ENCODE measurements at regions not wholly inside any gene's neighbourhood (a gene's known extent, or its start where the extent isn't known, plus 50 kb on each side); places are given as distances from the start of the nearest gene placed in this dataset.
A peak's percentile ranks its signal among the peaks of the same experiment; 100 is the strongest.

DNA sequence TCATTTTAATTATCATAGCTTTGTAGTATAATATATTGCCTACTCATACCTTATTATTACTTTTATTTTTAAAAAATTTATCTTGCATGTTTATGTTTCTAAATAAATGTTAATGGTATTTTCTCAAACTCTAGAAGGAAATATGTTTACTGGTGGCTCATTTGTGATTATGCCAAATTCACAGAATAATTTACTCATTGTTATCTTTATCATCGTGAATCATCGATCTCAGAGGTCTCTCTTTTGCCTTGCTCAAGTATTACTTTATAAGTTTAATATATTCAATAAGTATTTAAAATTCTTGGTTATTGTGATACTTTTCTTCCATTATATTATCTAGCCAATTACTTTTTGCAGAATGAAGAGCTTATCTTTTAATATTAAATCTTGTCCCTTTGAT, 836.7 kb upstream of the ADAMTS5 start:
- no peaks in the 10 kb centered on the region for H3K79me2 ChIP-seq (ENCODE audit: control insufficient read depth, low read length)
- no peaks in the 10 kb centered on the region for H4K20me1 ChIP-seq (ENCODE audit: control insufficient read depth, insufficient read depth, low read depth, low read length)
- H3K36me3 ChIP-seq (ENCODE audit: control insufficient read depth, low read length): no peaks in the 10 kb centered on the region
- no peaks in the 10 kb centered on the region for H3F3A ChIP-seq (ENCODE audit: control insufficient read depth, insufficient read depth)
- no peaks in the 10 kb centered on the region for H3K9me3 ChIP-seq (ENCODE audit: control insufficient read depth, insufficient read depth, low read length)
- H3K27ac ChIP-seq (ENCODE audit: low read depth, low read length): no peak overlapping the region
- no peak overlapping the region for H3K4me2 ChIP-seq (ENCODE audit: low read length)
- no peak overlapping the region for H3K4me3 ChIP-seq (ENCODE audit: low read length)
- H3K9me2 ChIP-seq (replicated peaks; ENCODE audit: control insufficient read depth, low read length): no peaks in the 10 kb centered on the region
- TF ChIP-seq EZH2phosphoT487 (IDR thresholded peaks at IDR 0.05; ENCODE audit: borderline replicate concordance, low read length): no peak
- TF ChIP-seq, protein P1, sequence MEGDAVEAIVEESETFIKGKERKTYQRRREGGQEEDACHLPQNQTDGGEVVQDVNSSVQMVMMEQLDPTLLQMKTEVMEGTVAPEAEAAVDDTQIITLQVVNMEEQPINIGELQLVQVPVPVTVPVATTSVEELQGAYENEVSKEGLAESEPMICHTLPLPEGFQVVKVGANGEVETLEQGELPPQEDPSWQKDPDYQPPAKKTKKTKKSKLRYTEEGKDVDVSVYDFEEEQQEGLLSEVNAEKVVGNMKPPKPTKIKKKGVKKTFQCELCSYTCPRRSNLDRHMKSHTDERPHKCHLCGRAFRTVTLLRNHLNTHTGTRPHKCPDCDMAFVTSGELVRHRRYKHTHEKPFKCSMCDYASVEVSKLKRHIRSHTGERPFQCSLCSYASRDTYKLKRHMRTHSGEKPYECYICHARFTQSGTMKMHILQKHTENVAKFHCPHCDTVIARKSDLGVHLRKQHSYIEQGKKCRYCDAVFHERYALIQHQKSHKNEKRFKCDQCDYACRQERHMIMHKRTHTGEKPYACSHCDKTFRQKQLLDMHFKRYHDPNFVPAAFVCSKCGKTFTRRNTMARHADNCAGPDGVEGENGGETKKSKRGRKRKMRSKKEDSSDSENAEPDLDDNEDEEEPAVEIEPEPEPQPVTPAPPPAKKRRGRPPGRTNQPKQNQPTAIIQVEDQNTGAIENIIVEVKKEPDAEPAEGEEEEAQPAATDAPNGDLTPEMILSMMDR (IDR thresholded peaks at IDR 0.05; ENCODE audit: low read depth, low read length, poor library complexity, severe bottlenecking): no peak
- no peaks in the 10 kb centered on the region for H3K27me3 ChIP-seq (ENCODE audit: control insufficient read depth, low read length)
- no peaks in the 10 kb centered on the region for H3K4me1 ChIP-seq (ENCODE audit: control insufficient read depth, low read length)

DNA sequence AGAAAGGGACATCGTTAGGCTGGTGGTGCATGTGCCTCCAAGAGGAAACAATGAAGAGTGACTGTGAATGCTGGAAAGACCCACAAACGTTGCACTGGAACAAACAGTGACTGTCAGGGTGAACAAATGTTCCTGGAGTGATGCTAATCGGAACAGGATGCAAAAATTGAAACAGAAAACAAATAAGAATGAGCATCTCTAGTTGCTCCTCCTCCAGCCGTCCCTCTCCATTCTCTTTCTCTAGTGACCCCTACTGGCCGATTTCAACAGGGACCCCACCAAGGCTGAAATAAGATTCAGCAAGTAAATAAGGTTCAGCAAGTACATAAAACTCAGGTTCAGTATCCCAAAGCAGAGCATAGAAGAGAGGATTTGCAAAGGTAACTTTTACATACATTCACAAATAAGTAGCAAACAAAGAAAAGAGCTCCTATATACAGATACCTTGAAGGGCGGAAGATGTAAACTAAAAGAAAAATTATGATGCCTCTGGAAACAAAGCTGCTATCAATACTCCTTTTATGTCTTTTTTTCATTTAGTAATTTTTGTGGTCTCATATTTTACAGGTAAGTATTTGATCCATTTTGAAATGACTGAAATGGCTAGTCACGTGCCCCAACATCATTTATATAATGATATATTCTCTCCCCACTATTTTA, 836.1 kb upstream of the ADAMTS5 start:
- no peaks in the 10 kb centered on the region for H3K9me3 ChIP-seq (ENCODE audit: control insufficient read depth, insufficient read depth, low read length)
- no peaks in the 10 kb centered on the region for H3K79me2 ChIP-seq (ENCODE audit: control insufficient read depth, low read length)
- no peak overlapping the region for H3K27ac ChIP-seq (ENCODE audit: low read depth, low read length)
- TF ChIP-seq EZH2phosphoT487 (IDR thresholded peaks at IDR 0.05; ENCODE audit: borderline replicate concordance, low read length): no peak
- TF ChIP-seq, protein P1 (IDR thresholded peaks at IDR 0.05; ENCODE audit: low read depth, low read length, poor library complexity, severe bottlenecking): peak; percentile 68
- no peaks in the 10 kb centered on the region for H3K9me2 ChIP-seq (replicated peaks; ENCODE audit: control insufficient read depth, low read length)
- H3K36me3 ChIP-seq (ENCODE audit: control insufficient read depth, low read length): no peaks in the 10 kb centered on the region
- no peak overlapping the region for H3K4me3 ChIP-seq (ENCODE audit: low read length)
- H3K27me3 ChIP-seq (ENCODE audit: control insufficient read depth, low read length): no peaks in the 10 kb centered on the region
- no peak overlapping the region for H3K4me2 ChIP-seq (ENCODE audit: low read length)
- H3F3A ChIP-seq (ENCODE audit: control insufficient read depth, insufficient read depth): no peaks in the 10 kb centered on the region
- no peaks in the 10 kb centered on the region for H3K4me1 ChIP-seq (ENCODE audit: control insufficient read depth, low read length)
- no peaks in the 10 kb centered on the region for H4K20me1 ChIP-seq (ENCODE audit: control insufficient read depth, insufficient read depth, low read depth, low read length)

DNA sequence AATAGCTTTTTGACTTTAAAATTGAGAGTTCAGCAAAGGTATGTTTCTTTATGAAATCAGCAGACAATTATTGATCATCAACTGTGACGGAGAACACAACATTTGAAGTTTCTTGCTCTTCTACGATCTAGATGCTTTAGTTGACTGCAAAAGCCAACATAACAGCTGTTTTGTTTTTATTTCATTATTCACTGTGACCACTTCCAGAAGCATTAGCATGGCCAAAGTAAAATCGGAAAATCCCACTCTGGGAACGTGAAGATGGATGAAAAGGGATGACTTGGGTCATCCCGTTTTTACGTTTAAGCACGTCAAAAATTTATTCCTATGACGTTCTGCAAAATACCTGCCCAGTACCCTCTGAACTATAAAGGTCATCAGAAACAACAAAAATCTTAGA, 833.0 kb upstream of the ADAMTS5 start:
- Histone ChIP-seq H4K20me1 (ENCODE audit: control insufficient read depth, insufficient read depth, low read depth, low read length) (no peaks in the 10 kb centered on the region), H3K9me3 (ENCODE audit: control insufficient read depth, insufficient read depth, low read length) (no peaks in the 10 kb centered on the region), H3K27me3 (ENCODE audit: control insufficient read depth, low read length) (no peaks in the 10 kb centered on the region), H3F3A (ENCODE audit: control insufficient read depth, insufficient read depth) (no peaks in the 10 kb centered on the region), H3K4me2 (ENCODE audit: low read length) (no peak overlapping the region), H3K27ac (ENCODE audit: low read depth, low read length) (no peak overlapping the region), H3K79me2 (ENCODE audit: control insufficient read depth, low read length) (no peaks in the 10 kb centered on the region), H3K9me2 (replicated peaks; ENCODE audit: control insufficient read depth, low read length) (no peaks in the 10 kb centered on the region), H3K4me1 (ENCODE audit: control insufficient read depth, low read length) (no peaks in the 10 kb centered on the region), H3K4me3 (ENCODE audit: low read length) (no peak overlapping the region), H3K36me3 (ENCODE audit: control insufficient read depth, low read length) (no peaks in the 10 kb centered on the region)
- TF ChIP-seq EZH2phosphoT487 (IDR thresholded peaks at IDR 0.05; ENCODE audit: borderline replicate concordance, low read length): no peak
- TF ChIP-seq, protein P1 (IDR thresholded peaks at IDR 0.05; ENCODE audit: low read depth, low read length, poor library complexity, severe bottlenecking): no peak
